ENCODE measurements at regions not wholly inside any gene's neighbourhood (a gene's known extent, or its start where the extent isn't known, plus 50 kb on each side); places are given as distances from the start of the nearest gene placed in this dataset.
A peak's percentile ranks its signal among the peaks of the same experiment; 100 is the strongest.
"Not testable (repeated sequence)": the region's sequence is repeated elsewhere in the genome, so short reads cannot be mapped to it uniquely, and the experiment has no call there.

DNA sequence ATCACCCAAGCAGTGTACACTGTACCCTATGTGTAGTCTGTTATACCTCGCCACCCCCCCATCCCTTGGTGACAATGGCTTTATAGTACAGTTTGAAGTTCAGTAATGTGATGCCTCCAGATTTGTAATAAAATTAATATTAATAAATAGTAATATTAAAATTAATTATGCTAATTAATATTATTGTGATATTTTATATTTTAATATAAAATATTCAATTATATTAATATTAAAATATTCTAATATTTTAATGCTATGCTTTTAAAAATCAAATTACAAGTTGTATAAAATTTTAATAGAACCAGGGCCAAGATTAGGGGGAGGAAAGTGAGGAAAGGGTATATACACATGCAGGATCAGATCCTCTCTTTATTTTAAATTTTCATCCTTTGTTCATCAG is 147.7 kb upstream of the MAP3K1 start:
- intact Hi-C loops (cut with micrococcal nuclease): loop anchor here in 1 of 2 donors (2.0 to 10.0 kb wide), 2 partner anchors 19 to 393 kb away; no protein-coding TSS in a partner anchor
- H3K36me3 ChIP-seq (replicated peaks in 1 of 2; ENCODE audit: control insufficient read depth in 1 of 2, insufficient read depth in 2 of 2, low read length in 2 of 2): no peaks in the 10 kb centered on the region

GRCh38 chr5:56666901-56667300 is 148.4 kb upstream of the MAP3K1 start:
- H3K9ac ChIP-seq (ENCODE audit: insufficient read depth, low read length, poor library complexity, severe bottlenecking): no peak overlapping the region
- peaks cover 74 to 77% of the 10 kb centered on the region in 2 donors for H3K4me1 ChIP-seq (ENCODE audit: control insufficient read depth in 1 of 2, insufficient read depth in 2 of 2, low read length in 2 of 2)
- no peaks in the 10 kb centered on the region for H3K27me3 ChIP-seq (ENCODE audit: control insufficient read depth in 2 of 2, insufficient read depth in 2 of 2, low read length in 2 of 2)
- H3K4me3 ChIP-seq (replicated peaks in 1 of 3; ENCODE audit: low read depth in 2 of 3, low read length in 3 of 3): peak overlapping the region in 1 of 3 experiments; percentile 43
- H2AFZ ChIP-seq (ENCODE audit: insufficient read depth, low read depth, low read length, poor library complexity, severe bottlenecking): peak overlapping the region; percentile 67
- H3K36me3 ChIP-seq (replicated peaks in 1 of 2; ENCODE audit: control insufficient read depth in 1 of 2, insufficient read depth in 2 of 2, low read length in 2 of 2): no peaks in the 10 kb centered on the region
- peaks cover 0 to 22% (median 5%) of the 10 kb centered on the region in 7 donors for H3K9me3 Mint-ChIP-seq
- H3K4me3 Mint-ChIP-seq: peak overlapping the region in 1 of 2 donors; percentile 61
- TF ChIP-seq, protein P1, sequence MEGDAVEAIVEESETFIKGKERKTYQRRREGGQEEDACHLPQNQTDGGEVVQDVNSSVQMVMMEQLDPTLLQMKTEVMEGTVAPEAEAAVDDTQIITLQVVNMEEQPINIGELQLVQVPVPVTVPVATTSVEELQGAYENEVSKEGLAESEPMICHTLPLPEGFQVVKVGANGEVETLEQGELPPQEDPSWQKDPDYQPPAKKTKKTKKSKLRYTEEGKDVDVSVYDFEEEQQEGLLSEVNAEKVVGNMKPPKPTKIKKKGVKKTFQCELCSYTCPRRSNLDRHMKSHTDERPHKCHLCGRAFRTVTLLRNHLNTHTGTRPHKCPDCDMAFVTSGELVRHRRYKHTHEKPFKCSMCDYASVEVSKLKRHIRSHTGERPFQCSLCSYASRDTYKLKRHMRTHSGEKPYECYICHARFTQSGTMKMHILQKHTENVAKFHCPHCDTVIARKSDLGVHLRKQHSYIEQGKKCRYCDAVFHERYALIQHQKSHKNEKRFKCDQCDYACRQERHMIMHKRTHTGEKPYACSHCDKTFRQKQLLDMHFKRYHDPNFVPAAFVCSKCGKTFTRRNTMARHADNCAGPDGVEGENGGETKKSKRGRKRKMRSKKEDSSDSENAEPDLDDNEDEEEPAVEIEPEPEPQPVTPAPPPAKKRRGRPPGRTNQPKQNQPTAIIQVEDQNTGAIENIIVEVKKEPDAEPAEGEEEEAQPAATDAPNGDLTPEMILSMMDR (IDR thresholded peaks at IDR 0.05): no peak
- intact Hi-C loops (cut with micrococcal nuclease): loop anchor here in 1 of 2 donors (10.0 kb wide), 1 partner anchor 392 kb away; no protein-coding TSS in a partner anchor
- no peaks in the 10 kb centered on the region for H4K20me1 ChIP-seq (ENCODE audit: insufficient read depth, low read length)
- H3K27ac Mint-ChIP-seq: peak overlapping the region; percentile 82 to 95 (median 91)
- H3K79me2 ChIP-seq (ENCODE audit: insufficient read depth, low read length): no peaks in the 10 kb centered on the region
- peaks cover 0 to 5% of the 10 kb centered on the region in 2 donors for H3K9me3 ChIP-seq (replicated peaks in 1 of 2; ENCODE audit: control insufficient read depth in 1 of 2, insufficient read depth in 1 of 2, low read length in 2 of 2)
- H3K27ac ChIP-seq (ENCODE audit: low read depth in 1 of 2, low read length in 2 of 2): peak overlapping the region; percentile 63 to 84
- WGBS (ENCODE audit: insufficient coverage): 43% methylated on average over 5 of the region's 6 CpGs
- DNase-seq: peak in 2 of 3 donors; percentile 54 to 69
- H3K4me1 Mint-ChIP-seq: peaks cover 72% of the 10 kb centered on the region
- peak overlapping the region; percentile 36 for H3K4me2 ChIP-seq (replicated peaks; ENCODE audit: extremely low read depth, low read length, poor library complexity, severe bottlenecking)
- H3K36me3 Mint-ChIP-seq: peaks cover 4 to 8% of the 10 kb centered on the region in 2 donors
- peaks cover 0 to 8% (median 0%) of the 10 kb centered on the region in 3 donors for H3K27me3 Mint-ChIP-seq (ENCODE audit: low read depth in 3 of 3)

More for the DNA sequence above, 147.7 kb upstream of the MAP3K1 start:
- Histone ChIP-seq H3K4me3 (replicated peaks in 1 of 3; ENCODE audit: low read depth in 2 of 3, low read length in 3 of 3) (no peak overlapping the region), H2AFZ (ENCODE audit: insufficient read depth, low read depth, low read length, poor library complexity, severe bottlenecking) (no peak overlapping the region), H3K27ac (ENCODE audit: low read depth in 1 of 2, low read length in 2 of 2) (peak overlapping the region in 1 of 2 donors; percentile 93), H3K4me2 (replicated peaks; ENCODE audit: extremely low read depth, low read length, poor library complexity, severe bottlenecking) (no peak overlapping the region), H4K20me1 (ENCODE audit: insufficient read depth, low read length) (no peaks in the 10 kb centered on the region), H3K79me2 (ENCODE audit: insufficient read depth, low read length) (no peaks in the 10 kb centered on the region), H3K4me1 (ENCODE audit: control insufficient read depth in 1 of 2, insufficient read depth in 2 of 2, low read length in 2 of 2) (peaks cover 82 to 84% of the 10 kb centered on the region in 2 donors), H3K9me3 (replicated peaks in 1 of 2; ENCODE audit: control insufficient read depth in 1 of 2, insufficient read depth in 1 of 2, low read length in 2 of 2) (peaks cover 0 to 5% of the 10 kb centered on the region in 2 donors), H3K27me3 (ENCODE audit: control insufficient read depth in 2 of 2, insufficient read depth in 2 of 2, low read length in 2 of 2) (no peaks in the 10 kb centered on the region), H3K9ac (ENCODE audit: insufficient read depth, low read length, poor library complexity, severe bottlenecking) (no peak overlapping the region)
- peaks cover 78% of the 10 kb centered on the region for H3K4me1 Mint-ChIP-seq
- H3K27ac Mint-ChIP-seq: peak overlapping the region in 5 of 7 donors; percentile 50 to 97 (median 95)
- no CpG with 5 or more reads among the region's 1 CpG for WGBS (ENCODE audit: insufficient coverage)
- peaks cover 0 to 8% (median 0%) of the 10 kb centered on the region in 3 donors for H3K27me3 Mint-ChIP-seq (ENCODE audit: low read depth in 3 of 3)
- H3K36me3 Mint-ChIP-seq: peaks cover 4 to 8% of the 10 kb centered on the region in 2 donors
- TF ChIP-seq, protein P1 (IDR thresholded peaks at IDR 0.05): no peak
- H3K9me3 Mint-ChIP-seq: peaks cover 0 to 22% (median 5%) of the 10 kb centered on the region in 7 donors
- H3K4me3 Mint-ChIP-seq: no peak overlapping the region
- no peak for DNase-seq

GRCh38 chr5:56665117-56665516 is 150.2 kb upstream of the MAP3K1 start:
- intact Hi-C loops (cut with micrococcal nuclease): loop anchor here in 1 of 2 donors (10.0 kb wide), 1 partner anchor 390 kb away; no protein-coding TSS in a partner anchor
- H3K79me2 ChIP-seq (ENCODE audit: insufficient read depth, low read length); H3K36me3 ChIP-seq (replicated peaks in 1 of 2; ENCODE audit: control insufficient read depth in 1 of 2, insufficient read depth in 2 of 2, low read length in 2 of 2); H3K9ac ChIP-seq (ENCODE audit: insufficient read depth, low read length, poor library complexity, severe bottlenecking); H3K9me3 ChIP-seq (replicated peaks in 1 of 2; ENCODE audit: control insufficient read depth in 1 of 2, insufficient read depth in 1 of 2, low read length in 2 of 2); H4K20me1 ChIP-seq (ENCODE audit: insufficient read depth, low read length); H2AFZ ChIP-seq (ENCODE audit: insufficient read depth, low read depth, low read length, poor library complexity, severe bottlenecking); H3K4me2 ChIP-seq (replicated peaks; ENCODE audit: extremely low read depth, low read length, poor library complexity, severe bottlenecking); H3K27me3 ChIP-seq (ENCODE audit: control insufficient read depth in 2 of 2, insufficient read depth in 2 of 2, low read length in 2 of 2); H3K36me3 Mint-ChIP-seq; H3K4me3 ChIP-seq (replicated peaks in 1 of 3; ENCODE audit: low read depth in 2 of 3, low read length in 3 of 3); H3K27me3 Mint-ChIP-seq (ENCODE audit: low read depth in 3 of 3); H3K4me3 Mint-ChIP-seq: not testable (repeated sequence)
- peak overlapping the region in 6 of 7 donors; percentile 6 to 82 (median 46) for H3K27ac Mint-ChIP-seq
- peak in 1 of 3 donors; percentile 9 for DNase-seq
- WGBS (ENCODE audit: insufficient coverage): no CpG with 5 or more reads among the region's 3 CpGs
- peaks cover 71% of the 10 kb centered on the region for H3K4me1 Mint-ChIP-seq
- H3K4me1 ChIP-seq (ENCODE audit: control insufficient read depth in 1 of 2, insufficient read depth in 2 of 2, low read length in 2 of 2): peaks cover 70 to 75% of the 10 kb centered on the region in 2 donors
- H3K27ac ChIP-seq (ENCODE audit: low read depth in 1 of 2, low read length in 2 of 2): peak overlapping the region in 1 of 2 donors; percentile 52
- H3K9me3 Mint-ChIP-seq: peaks cover 0 to 22% (median 5%) of the 10 kb centered on the region in 7 donors
